IMR-90 (cell line): ENCODE measurements at regions not wholly inside any gene's neighbourhood (a gene's known extent, or its start where the extent isn't known, plus 50 kb on each side); places are given as distances from the start of the nearest gene placed in this dataset.

ENCODE experiments used
- ATAC-seq: fragments of 200-7000 bp; cut with Tn5 transposase; 2 replicates; pipeline ENCODE4 v1.9.1; 2020; ENCODE audit warnings: low read depth, mild to moderate bottlenecking, moderate library complexity
- BruUV-seq: library from RNA; stranded (reverse); fragments of 400-500 nt; replicated peaks from 2 replicates; lab custom pipeline; 2021; lab: Mats Ljungman, UMichigan
- CTCF ChIA-PET: fragments of 300-600 bp; formaldehyde crosslinking; extraction: SDS; loops from one replicate; lab custom pipeline; 2021; ENCODE audit warnings: antibody characterized with exemption; lab: Yijun Ruan, JAX
- POLR2A ChIA-PET: fragments of 300-600 bp; sonication (Branson Sonifier 250); formaldehyde crosslinking; loops from one replicate; lab custom pipeline; 2022; ENCODE audit warnings: antibody characterized with exemption; ENCODE audit not compliant: unreplicated experiment; lab: Charles Lee
- DNase-seq: peaks from one replicate; pipeline ENCODE4 v3.0.0; 2013
- H2AFZ ChIP-seq: replicated peaks from 2 replicates; pipeline ENCODE3; 2013; ENCODE audit warnings: low read length, mild to moderate bottlenecking; ENCODE audit not compliant: poor library complexity
- H2AK5ac ChIP-seq: 2 replicates; pipeline ENCODE4 v1.6.1; 2013; ENCODE audit warnings: low read depth, low read length, inconsistent platforms
- H2AK9ac ChIP-seq: replicated peaks from 2 replicates; pipeline ENCODE3; 2013; ENCODE audit warnings: mild to moderate bottlenecking, low read depth, low read length, moderate library complexity; ENCODE audit not compliant: poor library complexity
- H2BK120ac ChIP-seq: 2 replicates; pipeline ENCODE4 v1.6.1; 2013; ENCODE audit warnings: low read depth, low read length, inconsistent platforms
- H2BK15ac ChIP-seq: 3 replicates; pipeline ENCODE4 v1.6.1; 2013; ENCODE audit warnings: low read depth, low read length, inconsistent platforms
- H2BK20ac ChIP-seq: 2 replicates; pipeline ENCODE4 v1.6.1; 2013; ENCODE audit warnings: low read depth, mild to moderate bottlenecking, inconsistent platforms, low read length, moderate library complexity
- H2BK5ac ChIP-seq: 2 replicates; pipeline ENCODE4 v1.6.1; 2013; ENCODE audit warnings: mild to moderate bottlenecking, low read depth, low read length, inconsistent platforms; ENCODE audit not compliant: poor library complexity, severe bottlenecking
- H3K14ac ChIP-seq: replicated peaks from 2 replicates; pipeline ENCODE4 v1.6.1; 2013; ENCODE audit warnings: low read depth, low read length, inconsistent platforms
- H3K18ac ChIP-seq: 2 replicates; pipeline ENCODE4 v1.6.1; 2013; ENCODE audit warnings: low read depth, low read length, control low read depth
- H3K23ac ChIP-seq: 2 replicates; pipeline ENCODE4 v1.6.1; 2013; ENCODE audit warnings: low read depth, low read length, inconsistent platforms
- H3K27ac ChIP-seq: 2 replicates; pipeline ENCODE4 v1.5.1; 2013; ENCODE audit warnings: mild to moderate bottlenecking, control low read depth, low read length; ENCODE audit not compliant: insufficient read depth
- H3K27me3 ChIP-seq: 2 replicates; pipeline ENCODE4 v1.6.1; 2013; ENCODE audit warnings: low read length; ENCODE audit not compliant: control insufficient read depth, insufficient read depth
- H3K36me3 ChIP-seq: 2 replicates; pipeline ENCODE4 v1.6.1; 2013; ENCODE audit warnings: low read length, mixed read lengths; ENCODE audit not compliant: control insufficient read depth, insufficient read depth
- H3K4ac ChIP-seq: 2 replicates; pipeline ENCODE4 v1.6.1; 2013; ENCODE audit warnings: low read depth, low read length, inconsistent platforms
- H3K4me1 ChIP-seq: 2 replicates; pipeline ENCODE4 v1.6.1; 2013; ENCODE audit warnings: low read length, mixed read lengths; ENCODE audit not compliant: control insufficient read depth, insufficient read depth
- H3K4me2 ChIP-seq: 2 replicates; pipeline ENCODE4 v1.6.1; 2013; ENCODE audit warnings: low read depth, mild to moderate bottlenecking, control low read depth, low read length, moderate library complexity
- H3K4me3 ChIP-seq: 2 replicates; pipeline ENCODE4 v1.5.1; 2013; ENCODE audit warnings: low read depth, mild to moderate bottlenecking, control low read depth, low read length, moderate library complexity; ENCODE audit not compliant: insufficient read depth
- H3K56ac ChIP-seq: 2 replicates; pipeline ENCODE4 v1.6.1; 2013; ENCODE audit warnings: low read length, inconsistent platforms; ENCODE audit not compliant: insufficient read depth; ENCODE audit errors: extremely low read depth
- H3K79me1 ChIP-seq, 2 experiments: 2 replicates each; pipeline ENCODE4 v1.6.1; 2013; ENCODE audit warnings: low read length in 2 of 2, inconsistent platforms in 1 of 2, low read depth in 1 of 2
- H3K9ac ChIP-seq: 2 replicates; pipeline ENCODE4 v1.6.1; 2013; ENCODE audit warnings: low read depth, low read length, control low read depth
- H3K9me1 ChIP-seq: 2 replicates; pipeline ENCODE4 v1.6.1; 2013; ENCODE audit warnings: low read length, inconsistent platforms; ENCODE audit not compliant: insufficient read depth
- H3K9me3 ChIP-seq: 2 replicates; pipeline ENCODE4 v1.6.1; 2013; ENCODE audit warnings: low read length; ENCODE audit not compliant: control insufficient read depth, insufficient read depth
- H4K20me1 ChIP-seq: 2 replicates; pipeline ENCODE4 v1.6.1; 2013; ENCODE audit warnings: low read length, inconsistent platforms; ENCODE audit not compliant: insufficient read depth
- H4K5ac ChIP-seq: 2 replicates; pipeline ENCODE4 v1.6.1; 2013; ENCODE audit warnings: mild to moderate bottlenecking, low read depth, low read length, control low read depth
- H4K8ac ChIP-seq, 2 experiments: 2 replicates each; pipeline ENCODE4 v1.6.1; 2013; ENCODE audit warnings: low read depth in 2 of 2, low read length in 2 of 2, control low read depth in 1 of 2, inconsistent platforms in 1 of 2
- H4K91ac ChIP-seq: 2 replicates; pipeline ENCODE4 v1.6.1; 2013; ENCODE audit warnings: low read depth, low read length, inconsistent platforms; ENCODE audit not compliant: insufficient read depth
- FOS ChIP-seq: fragments of 150-350 bp; IDR thresholded peaks from 2 replicates; pipeline ENCODE4 v1.6.1; 2016; ENCODE audit warnings: low read depth, low read length
- WGBS, 2 experiments: methylation state at CpG; one replicate each; pipeline versions ENCODE4 v1.1.5 to v1.1.7; 2013; ENCODE audit warnings: missing lambda C conversion rate in 2 of 2; ENCODE audit not compliant: insufficient read length in 1 of 2; ENCODE audit errors: extremely low coverage in 2 of 2; 5-methylcytosine and 5-hydroxymethylcytosine counted together
- dilution Hi-C: fragments of 300-500 bp; cut with HindIII; formaldehyde crosslinking; loops from one replicate; pipeline ENCODE4 v1.14.3; 2018; ENCODE audit warnings: low sequenced_read_pairs; ENCODE audit not compliant: unreplicated experiment
- in situ Hi-C: fragments of 300-500 bp; cut with MboI; formaldehyde crosslinking; loops from 3 replicates; pipeline ENCODE4 v1.14.3; 2019; ENCODE audit warnings: low sequenced_read_pairs, inconsistent platforms, mixed read lengths
- intact Hi-C: fragments of 100-400 bp; cut with micrococcal nuclease; formaldehyde crosslinking; loops from 2 replicates; pipeline ENCODE4 v1.10.0; 2022

DNA sequence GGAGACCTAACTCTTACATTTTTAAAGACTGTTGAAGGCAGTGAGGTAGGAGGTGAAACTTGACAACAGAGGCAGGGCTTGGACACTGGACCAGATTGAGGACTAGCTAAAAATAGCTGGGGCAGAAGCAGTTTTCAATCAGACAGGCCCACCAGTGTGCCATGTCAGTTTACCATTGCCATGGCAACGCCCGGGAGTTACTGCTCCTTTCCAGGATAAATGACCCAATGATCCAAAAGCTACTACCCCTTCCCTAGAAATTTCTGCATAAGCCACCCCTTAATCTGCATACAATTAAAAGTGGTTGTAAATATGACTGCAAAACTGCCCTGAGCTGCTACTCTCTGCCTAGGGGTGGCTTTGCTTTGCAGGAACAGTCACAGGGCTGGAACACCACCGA lies 53.2 kb upstream of the PKP2 start:
- POLR2A ChIA-PET, result no interaction called here
- dilution Hi-C loops, result no loop called here
- H3K9ac ChIP-seq, result no peak overlapping the region
- H2BK120ac ChIP-seq, result no peak overlapping the region
- CTCF ChIA-PET, result no interaction called here
- H2BK15ac ChIP-seq, result no peak overlapping the region
- WGBS, 2 experiments, result no CpG with 5 or more reads among the region's 3 CpGs
- no peaks in the 10 kb centered on the region for H4K20me1 ChIP-seq
- no peak overlapping the region for H2AFZ ChIP-seq
- no peak overlapping the region for H2AK5ac ChIP-seq
- no peaks in the 10 kb centered on the region for H3K79me1 ChIP-seq
- H3K9me1 ChIP-seq, result no peaks in the 10 kb centered on the region
- H3K4me2 ChIP-seq, result no peak overlapping the region
- H3K18ac ChIP-seq, result no peak overlapping the region
- intact Hi-C loops, result no loop called here
- ATAC-seq (no peak), DNase-seq (no peak)
- H4K91ac ChIP-seq, result no peak overlapping the region
- no peak overlapping the region for H4K8ac ChIP-seq
- no peak overlapping the region for H3K4me3 ChIP-seq
- no peak overlapping the region for H2BK5ac ChIP-seq
- no peak overlapping the region for H3K23ac ChIP-seq
- H3K27ac ChIP-seq, result no peak overlapping the region
- no peaks in the 10 kb centered on the region for H3K36me3 ChIP-seq
- H3K56ac ChIP-seq, result no peak overlapping the region
- H3K9me3 ChIP-seq, result peaks cover 4% of the 10 kb centered on the region
- no peak overlapping the region for H4K5ac ChIP-seq
- in situ Hi-C loops, result no loop called here
- no peak overlapping the region for H3K14ac ChIP-seq
- no peaks in the 10 kb centered on the region for H3K27me3 ChIP-seq
- no peak overlapping the region for H2AK9ac ChIP-seq
- TF ChIP-seq FOS, result no peak
- H3K4ac ChIP-seq, result no peak overlapping the region
- no TSS peak for BruUV-seq
- H2BK20ac ChIP-seq, result no peak overlapping the region
- no peaks in the 10 kb centered on the region for H3K4me1 ChIP-seq
